ENCODE measurements at regions not wholly inside any gene's neighbourhood (a gene's known extent, or its start where the extent isn't known, plus 50 kb on each side); places are given as distances from the start of the nearest gene placed in this dataset.

GRCh38 chr5:31137676-31138075 lies 55.8 kb upstream of the CDH6 start:
- Mint-ChIP-seq H3K36me3 (ENCODE audit: insufficient read depth) (no peaks in the 10 kb centered on the region), H3K4me1 (ENCODE audit: low read depth) (no peaks in the 10 kb centered on the region), H3K27me3 (ENCODE audit: low read depth) (no peaks in the 10 kb centered on the region), H3K9me3 (no peaks in the 10 kb centered on the region), H3K4me3 (no peak overlapping the region)
- ATAC-seq (no peak), DNase-seq (no peak)

DNA sequence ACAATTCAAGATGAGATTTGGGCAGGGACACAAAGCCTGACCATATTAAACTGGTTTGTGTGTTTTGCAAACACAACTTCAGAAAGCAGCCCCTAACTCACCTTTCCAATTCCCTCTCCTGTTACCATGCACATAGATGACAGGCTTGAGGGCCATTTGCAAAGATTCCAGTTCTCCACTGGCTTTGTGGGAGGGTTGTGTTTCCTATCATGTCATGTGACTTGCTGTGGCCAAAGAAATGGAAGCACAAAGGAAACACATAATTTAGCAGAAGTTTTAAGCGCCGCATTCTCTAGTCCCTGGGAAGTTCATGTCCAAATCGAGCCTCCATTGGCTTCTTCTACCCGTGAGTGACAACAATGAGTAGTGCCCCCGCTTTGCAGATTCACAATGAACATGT lies 57.9 kb upstream of the CDH6 start:
- ATAC-seq (no peak), DNase-seq (no peak)
- H3K4me1 Mint-ChIP-seq (ENCODE audit: low read depth), result no peaks in the 10 kb centered on the region
- H3K4me3 Mint-ChIP-seq, result no peak overlapping the region
- H3K9me3 Mint-ChIP-seq, result no peaks in the 10 kb centered on the region
- no peaks in the 10 kb centered on the region for H3K36me3 Mint-ChIP-seq (ENCODE audit: insufficient read depth)
- H3K27me3 Mint-ChIP-seq (ENCODE audit: low read depth), result no peaks in the 10 kb centered on the region

DNA sequence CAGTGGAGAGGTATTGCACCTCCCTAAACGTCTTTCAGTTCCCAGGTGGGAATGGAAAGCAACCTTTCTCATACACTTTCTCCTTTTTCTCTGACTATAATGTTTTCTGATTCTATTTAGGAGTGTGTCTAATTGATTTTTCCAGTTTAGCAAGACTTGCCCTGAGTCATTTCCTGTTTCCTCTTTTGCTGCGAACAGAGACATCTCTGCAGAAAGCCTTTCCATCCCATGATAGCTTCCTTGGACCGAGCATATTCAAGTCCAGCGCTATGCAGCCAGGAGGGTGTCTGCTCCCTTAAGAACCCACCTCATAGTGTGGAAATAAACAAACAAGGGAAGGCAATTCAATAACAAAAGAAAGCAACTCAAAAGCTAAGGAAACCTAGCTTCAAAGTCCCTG lies 60.0 kb upstream of the CDH6 start:
- no peak overlapping the region for H3K4me3 Mint-ChIP-seq
- H3K36me3 Mint-ChIP-seq (ENCODE audit: insufficient read depth), result no peaks in the 10 kb centered on the region
- ATAC-seq, result no peak
- DNase-seq, result no peak
- no peaks in the 10 kb centered on the region for H3K27me3 Mint-ChIP-seq (ENCODE audit: low read depth)
- H3K9me3 Mint-ChIP-seq, result no peaks in the 10 kb centered on the region
- no peaks in the 10 kb centered on the region for H3K4me1 Mint-ChIP-seq (ENCODE audit: low read depth)

- Mint-ChIP-seq H3K9me3 (no peaks in the 10 kb centered on the region), H3K36me3 (ENCODE audit: insufficient read depth) (no peaks in the 10 kb centered on the region), H3K4me3 (no peak overlapping the region), H3K27me3 (ENCODE audit: low read depth) (no peaks in the 10 kb centered on the region), H3K4me1 (ENCODE audit: low read depth) (no peaks in the 10 kb centered on the region)
- no peak for ATAC-seq
- no peak for DNase-seq
Measured at GRCh38 chr5:31131381-31131891, 62.0 kb upstream of the CDH6 start.

GRCh38 chr5:31130676-31131075 lies 62.8 kb upstream of the CDH6 start:
- no peak for DNase-seq
- Mint-ChIP-seq H3K9me3 (no peaks in the 10 kb centered on the region), H3K4me3 (no peak overlapping the region), H3K4me1 (ENCODE audit: low read depth) (no peaks in the 10 kb centered on the region), H3K27me3 (ENCODE audit: low read depth) (no peaks in the 10 kb centered on the region), H3K36me3 (ENCODE audit: insufficient read depth) (no peaks in the 10 kb centered on the region)
- ATAC-seq, result no peak

DNA sequence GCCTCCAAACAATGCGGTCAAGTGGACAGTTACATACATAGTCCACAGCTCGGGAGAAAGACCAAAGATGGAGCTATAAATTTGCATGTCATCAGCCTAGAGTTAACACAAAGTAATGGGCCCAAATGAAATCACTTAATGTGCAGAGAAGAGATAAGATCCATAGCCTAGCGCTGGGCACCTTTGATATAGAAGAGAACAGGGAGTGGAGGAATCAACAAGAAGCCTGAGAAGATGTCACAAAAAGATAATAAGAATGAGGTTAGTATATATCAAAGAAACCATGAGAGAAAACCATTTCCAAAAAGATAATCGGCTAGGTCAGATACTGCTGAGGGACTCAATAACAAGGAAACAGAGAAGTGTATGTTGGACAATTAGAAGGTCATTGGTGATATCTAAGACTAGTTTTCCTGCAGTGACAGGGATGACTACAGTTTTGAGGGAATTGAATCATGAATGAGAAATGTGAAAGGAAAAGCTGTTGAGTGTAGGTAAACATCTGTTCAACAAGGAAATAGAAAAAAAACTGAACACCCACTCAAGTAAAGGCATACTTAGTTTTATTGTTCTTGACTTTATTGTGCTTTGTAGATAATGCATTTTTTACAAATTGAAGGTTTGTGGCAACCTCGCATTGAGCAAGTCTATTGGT lies 68.7 kb upstream of the CDH6 start:
- H3K4me3 Mint-ChIP-seq, result no peak overlapping the region
- H3K36me3 Mint-ChIP-seq (ENCODE audit: insufficient read depth), result no peaks in the 10 kb centered on the region
- no peaks in the 10 kb centered on the region for H3K4me1 Mint-ChIP-seq (ENCODE audit: low read depth)
- H3K27me3 Mint-ChIP-seq (ENCODE audit: low read depth), result no peaks in the 10 kb centered on the region
- ATAC-seq (no peak), DNase-seq (no peak)
- H3K9me3 Mint-ChIP-seq, result peaks cover 10% of the 10 kb centered on the region

DNA sequence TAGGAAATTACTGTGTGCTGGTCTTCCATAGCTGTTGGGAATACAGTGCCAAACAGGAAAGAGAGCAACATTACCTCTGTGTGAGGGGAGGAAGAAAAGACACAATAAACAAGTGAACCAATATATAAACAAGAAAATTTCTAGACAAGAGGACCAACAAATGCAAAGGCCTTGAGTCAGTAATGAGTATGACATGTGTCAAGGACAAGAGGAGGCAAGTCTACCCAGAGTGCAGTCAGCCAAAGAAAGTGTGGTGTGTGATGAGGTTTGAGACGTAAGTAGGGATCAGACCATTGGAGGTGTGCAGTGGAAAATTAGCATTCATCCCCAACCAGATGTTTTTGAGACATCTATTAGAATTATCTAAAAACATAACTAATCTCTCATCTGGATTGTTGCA lies 69.5 kb upstream of the CDH6 start:
- Mint-ChIP-seq H3K4me1 (ENCODE audit: low read depth) (no peaks in the 10 kb centered on the region), H3K36me3 (ENCODE audit: insufficient read depth) (no peaks in the 10 kb centered on the region), H3K4me3 (no peak overlapping the region), H3K9me3 (peaks cover 10% of the 10 kb centered on the region), H3K27me3 (ENCODE audit: low read depth) (no peaks in the 10 kb centered on the region)
- ATAC-seq (no peak), DNase-seq (no peak)

GRCh38 chr5:31122998-31123951 lies 70.2 kb upstream of the CDH6 start:
- no peaks in the 10 kb centered on the region for H3K4me1 Mint-ChIP-seq (ENCODE audit: low read depth)
- no peaks in the 10 kb centered on the region for H3K27me3 Mint-ChIP-seq (ENCODE audit: low read depth)
- no peak overlapping the region for H3K4me3 Mint-ChIP-seq
- ATAC-seq (no peak), DNase-seq (no peak)
- H3K36me3 Mint-ChIP-seq (ENCODE audit: insufficient read depth), result no peaks in the 10 kb centered on the region
- H3K9me3 Mint-ChIP-seq, result peaks cover 10% of the 10 kb centered on the region

GRCh38 chr5:31121224-31121623 lies 72.3 kb upstream of the CDH6 start:
- H3K27me3 Mint-ChIP-seq (ENCODE audit: low read depth), result no peaks in the 10 kb centered on the region
- ATAC-seq (no peak), DNase-seq (no peak)
- H3K4me1 Mint-ChIP-seq (ENCODE audit: low read depth), result no peaks in the 10 kb centered on the region
- no peaks in the 10 kb centered on the region for H3K36me3 Mint-ChIP-seq (ENCODE audit: insufficient read depth)
- H3K9me3 Mint-ChIP-seq, result peaks cover 10% of the 10 kb centered on the region
- H3K4me3 Mint-ChIP-seq, result no peak overlapping the region

DNA sequence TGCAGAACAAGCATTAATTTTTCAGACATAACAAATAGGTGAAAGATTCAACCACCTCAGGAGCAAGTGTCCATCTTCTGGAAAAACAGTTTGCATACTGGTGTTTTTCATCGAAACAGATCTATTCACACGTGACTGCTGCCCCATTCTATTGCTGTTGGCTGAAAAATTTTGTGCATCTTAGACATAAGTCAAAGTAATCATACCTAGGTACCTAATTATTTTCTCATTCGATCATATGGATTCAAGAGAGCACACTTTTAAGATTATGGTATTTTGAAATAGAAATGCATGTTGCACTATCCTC lies 72.9 kb upstream of the CDH6 start:
- DNase-seq (no peak), ATAC-seq (no peak)
- H3K9me3 Mint-ChIP-seq, result peaks cover 10% of the 10 kb centered on the region
- no peaks in the 10 kb centered on the region for H3K36me3 Mint-ChIP-seq (ENCODE audit: insufficient read depth)
- H3K4me1 Mint-ChIP-seq (ENCODE audit: low read depth), result no peaks in the 10 kb centered on the region
- H3K4me3 Mint-ChIP-seq, result no peak overlapping the region
- H3K27me3 Mint-ChIP-seq (ENCODE audit: low read depth), result no peaks in the 10 kb centered on the region

DNA sequence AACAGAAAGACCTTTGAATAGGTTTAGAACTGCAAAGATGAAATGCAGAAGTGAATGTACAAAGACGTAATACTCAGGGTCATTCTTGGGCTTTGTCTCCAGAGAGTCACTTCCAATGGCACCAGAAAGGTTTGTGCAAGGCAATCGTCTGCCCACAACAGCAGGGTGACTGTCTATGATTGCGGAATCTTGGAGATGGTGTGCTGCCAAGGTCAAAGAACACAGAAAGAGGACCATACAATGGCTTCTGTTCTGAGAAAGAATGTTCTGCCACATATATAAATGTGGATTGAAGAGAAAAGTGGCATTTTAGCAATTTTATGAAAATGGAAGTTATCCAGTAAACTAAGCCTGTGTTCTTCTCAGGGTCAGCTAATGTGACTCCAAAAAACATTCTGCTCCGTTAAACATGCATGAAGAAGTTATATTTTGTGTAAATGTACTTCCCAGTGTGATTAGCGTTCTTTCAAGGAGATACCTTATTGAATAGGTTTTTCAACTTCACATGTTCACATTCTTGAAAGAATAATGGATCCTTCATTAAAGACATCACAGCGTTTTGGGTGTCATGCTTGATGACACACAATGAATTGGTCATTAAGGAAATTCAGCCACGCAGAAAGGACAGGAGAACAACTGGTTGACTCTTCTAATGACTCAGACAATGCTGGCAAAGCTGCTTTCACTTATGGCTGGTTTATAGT lies 73.4 kb upstream of the CDH6 start:
- DNase-seq (no peak), ATAC-seq (no peak)
- Mint-ChIP-seq H3K9me3 (peaks cover 10% of the 10 kb centered on the region), H3K36me3 (ENCODE audit: insufficient read depth) (no peaks in the 10 kb centered on the region), H3K27me3 (ENCODE audit: low read depth) (no peaks in the 10 kb centered on the region), H3K4me3 (no peak overlapping the region), H3K4me1 (ENCODE audit: low read depth) (no peaks in the 10 kb centered on the region)

- peaks cover 3% of the 10 kb centered on the region for H3K9me3 Mint-ChIP-seq
- H3K27me3 Mint-ChIP-seq (ENCODE audit: low read depth), result no peaks in the 10 kb centered on the region
- ATAC-seq (no peak), DNase-seq (no peak)
- no peak overlapping the region for H3K4me3 Mint-ChIP-seq
- H3K4me1 Mint-ChIP-seq (ENCODE audit: low read depth), result no peaks in the 10 kb centered on the region
- no peaks in the 10 kb centered on the region for H3K36me3 Mint-ChIP-seq (ENCODE audit: insufficient read depth)
Measured at GRCh38 chr5:31116466-31117031, 76.9 kb upstream of the CDH6 start.

DNA sequence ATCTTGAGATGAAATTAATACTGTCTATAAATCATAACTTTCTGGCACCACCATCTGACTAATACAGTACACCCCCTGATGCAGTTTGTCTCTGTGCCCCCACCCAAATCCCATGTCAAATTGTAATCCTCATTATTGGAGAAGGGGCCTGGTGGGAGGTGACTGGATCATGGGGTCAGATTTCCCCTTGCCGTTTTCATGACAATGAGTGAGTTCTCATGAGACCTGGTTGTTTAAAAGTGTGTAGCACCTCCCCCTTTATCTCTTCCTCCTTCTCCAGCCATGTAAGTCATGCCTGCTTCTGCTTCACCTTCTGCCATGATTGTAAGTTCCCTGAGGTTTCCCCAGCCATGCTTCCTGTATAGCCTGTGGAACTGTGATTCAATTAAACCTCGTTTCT lies 78.7 kb upstream of the CDH6 start:
- H3K9me3 Mint-ChIP-seq, result no peaks in the 10 kb centered on the region
- H3K4me3 Mint-ChIP-seq, result no peak overlapping the region
- no peaks in the 10 kb centered on the region for H3K4me1 Mint-ChIP-seq (ENCODE audit: low read depth)
- DNase-seq (no peak), ATAC-seq (no peak)
- no peaks in the 10 kb centered on the region for H3K36me3 Mint-ChIP-seq (ENCODE audit: insufficient read depth)
- H3K27me3 Mint-ChIP-seq (ENCODE audit: low read depth), result no peaks in the 10 kb centered on the region

DNA sequence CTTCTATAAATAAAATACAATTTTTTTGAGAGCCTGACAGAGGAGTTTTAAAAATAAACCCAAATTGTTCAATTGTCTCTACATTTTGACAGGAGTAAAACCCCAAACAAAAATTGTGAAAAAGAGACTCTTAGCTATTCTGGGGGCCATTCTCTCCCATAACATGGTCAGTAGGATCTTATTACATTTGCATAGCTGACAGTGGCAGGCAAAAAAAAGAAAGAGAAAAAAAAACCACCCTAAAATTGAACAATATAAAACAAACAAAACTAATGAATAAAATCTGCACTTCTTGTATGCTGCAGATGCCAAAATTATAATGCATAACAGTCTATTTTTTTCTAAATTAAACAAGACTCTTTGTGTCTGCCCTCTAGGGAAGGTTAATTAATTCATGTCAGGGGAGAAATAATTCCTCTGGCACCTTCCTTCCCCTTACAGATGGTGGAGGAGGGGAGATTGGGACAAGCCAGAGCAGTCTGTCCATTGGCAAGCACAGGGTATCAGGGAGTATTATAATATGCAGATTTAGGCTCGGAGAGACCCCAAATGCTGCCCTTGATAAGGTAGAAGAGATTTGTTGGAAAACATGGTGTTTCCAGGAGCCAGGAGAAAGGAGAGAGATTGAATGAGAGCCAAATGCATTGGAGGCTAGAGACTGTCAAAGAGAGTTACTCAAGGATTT lies 79.7 kb upstream of the CDH6 start:
- no peaks in the 10 kb centered on the region for H3K9me3 Mint-ChIP-seq
- ATAC-seq, result no peak
- H3K4me1 Mint-ChIP-seq (ENCODE audit: low read depth), result no peaks in the 10 kb centered on the region
- no peak for DNase-seq
- no peak overlapping the region for H3K4me3 Mint-ChIP-seq
- no peaks in the 10 kb centered on the region for H3K27me3 Mint-ChIP-seq (ENCODE audit: low read depth)
- H3K36me3 Mint-ChIP-seq (ENCODE audit: insufficient read depth), result no peaks in the 10 kb centered on the region

Measured in activated T-cell treated with anti-CD3 and anti-CD28 coated beads, Interleukin-2, amount 50 U/mL, for 4 hours (primary cell).